ENCODE measurements at regions not wholly inside any gene's neighbourhood (a gene's known extent, or its start where the extent isn't known, plus 50 kb on each side); places are given as distances from the start of the nearest gene placed in this dataset.
"Not testable (repeated sequence)": the region's sequence is repeated elsewhere in the genome, so short reads cannot be mapped to it uniquely, and the experiment has no call there.

DNA sequence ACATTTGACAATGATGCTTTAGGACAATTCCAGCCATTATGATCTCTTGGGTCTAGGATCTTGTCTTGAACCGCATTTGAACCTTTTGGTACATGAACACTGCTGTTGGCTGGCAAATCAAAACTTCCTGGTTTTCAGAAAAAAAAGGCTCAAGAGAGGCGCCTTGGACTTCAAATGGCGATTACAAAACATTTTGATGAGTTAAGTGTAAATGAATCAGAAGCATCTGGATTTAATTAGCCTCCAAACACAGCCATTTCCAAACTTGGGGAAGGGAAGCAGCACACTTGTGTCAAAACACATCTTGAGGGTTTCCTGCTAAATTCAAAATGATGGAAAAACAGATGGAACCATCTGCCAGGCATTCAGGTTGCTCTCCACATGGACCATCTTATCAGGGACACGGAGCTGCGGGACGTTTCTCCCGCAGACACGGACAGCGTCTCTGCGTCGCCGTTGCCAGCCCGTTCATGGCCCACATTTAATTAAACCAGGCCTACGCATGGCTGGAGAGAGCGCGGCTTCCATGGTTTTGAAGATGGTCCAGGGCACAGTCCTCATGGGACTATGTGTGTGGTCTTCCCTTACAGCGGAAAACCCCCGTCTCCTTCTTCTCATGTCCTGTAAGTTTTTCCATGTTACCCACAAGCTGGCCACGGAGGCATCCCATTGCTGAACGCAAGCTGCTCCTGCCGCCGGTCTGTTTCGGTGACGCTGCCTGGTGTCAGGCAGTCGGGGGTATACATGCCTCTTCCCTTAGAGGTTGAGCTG, 55.8 kb upstream of the PTCH1 start:
- DNase-seq: no peak

DNA sequence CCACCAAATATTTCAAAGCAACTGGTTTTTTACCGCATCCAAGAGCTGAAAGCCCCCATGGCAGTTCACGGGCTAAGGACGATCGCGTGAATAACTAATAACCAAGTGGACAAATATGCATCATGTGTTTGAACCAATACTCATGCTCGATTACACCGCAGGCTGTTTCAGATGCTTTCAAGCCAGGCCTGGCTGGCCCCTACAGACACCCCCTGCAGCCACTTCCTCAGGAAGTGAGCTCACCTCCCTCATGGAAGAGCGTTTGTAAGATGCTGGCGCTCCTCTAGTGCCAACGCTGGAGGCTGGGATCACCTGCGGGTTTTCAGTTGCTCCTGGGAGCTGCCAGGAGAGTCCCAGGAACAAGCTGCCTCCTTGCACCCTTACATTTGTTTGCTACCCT, 53.9 kb upstream of the PTCH1 start:
- no peak for DNase-seq

DNA sequence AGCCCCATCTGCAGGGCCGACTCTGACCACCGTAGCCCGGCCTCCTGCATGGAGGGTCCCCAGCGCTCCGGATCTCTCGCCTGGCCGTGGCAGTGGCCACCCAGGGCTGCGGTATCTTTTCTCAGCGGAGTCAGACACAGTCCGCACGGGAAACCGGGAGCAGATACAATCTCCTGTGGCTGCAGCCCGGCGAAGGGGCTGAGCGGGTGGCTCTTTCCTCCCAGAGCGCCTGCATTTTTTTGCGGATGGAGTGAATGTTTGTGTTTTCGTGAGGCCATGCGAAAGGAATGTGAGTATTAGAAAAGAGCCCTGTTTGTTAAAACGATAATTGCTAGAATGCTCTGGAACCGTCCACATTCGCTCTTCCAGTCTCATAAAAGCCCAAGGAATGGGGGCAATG, 53.4 kb upstream of the PTCH1 start:
- DNase-seq: no peak

DNA sequence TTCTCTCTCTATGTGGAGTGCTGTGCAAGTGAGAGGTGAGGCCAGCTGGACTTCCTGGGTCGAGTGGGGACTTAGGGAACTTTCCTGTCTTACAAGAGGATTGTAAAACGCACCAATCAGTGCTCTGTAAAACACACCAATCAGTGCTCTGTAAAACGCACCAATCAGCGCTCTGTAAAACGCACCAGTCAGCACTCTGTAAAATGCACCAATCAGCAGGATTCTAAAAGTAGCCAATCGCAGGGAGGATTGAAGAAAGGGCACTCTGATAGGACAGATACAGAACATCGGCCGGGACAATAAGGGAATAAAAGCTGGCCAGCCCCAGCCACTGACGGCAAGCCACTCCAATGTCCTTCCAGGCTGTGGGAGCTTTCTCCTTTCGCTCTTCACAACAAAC, 52.0 kb upstream of the PTCH1 start:
- not testable (repeated sequence) for DNase-seq
